SK-N-SH treated with all-trans-retinoic acid at 6 μM for 48 hours (cell line): ENCODE measurements at regions not wholly inside any gene's neighbourhood (a gene's known extent, or its start where the extent isn't known, plus 50 kb on each side); places are given as distances from the start of the nearest gene placed in this dataset.

Experiments used
- ATAC-seq: fragments of 200-7000 bp; cut with Tn5 transposase; 3 replicates; pipeline ENCODE4 v1.9.1; 2020; ENCODE audit warnings: mild to moderate bottlenecking, moderate library complexity
- ARNTL ChIP-seq: fragments of 450-650 bp; formaldehyde crosslinking; IDR thresholded peaks from 2 replicates; pipeline ENCODE4 v1.5.0; 2020; ENCODE audit warnings: low read depth, mild to moderate bottlenecking, moderate library complexity, borderline replicate concordance
- BACH2 ChIP-seq: fragments of 250-450 bp; sonication (Bioruptor Pico); IDR thresholded peaks from 2 replicates; pipeline ENCODE4 v1.9.0; 2021; ENCODE audit warnings: mild to moderate bottlenecking, borderline replicate concordance
- CREB5 ChIP-seq: fragments of 250-450 bp; sonication (Bioruptor Pico); IDR thresholded peaks from 2 replicates; pipeline ENCODE4 v1.5.1; 2020; ENCODE audit warnings: low read depth, mild to moderate bottlenecking, moderate library complexity
- CSRNP3 ChIP-seq: fragments of 250-450 bp; sonication (Bioruptor Pico); IDR thresholded peaks from 2 replicates; pipeline ENCODE4 v1.5.1; 2021; ENCODE audit warnings: mild to moderate bottlenecking, moderate library complexity
- ESRRG ChIP-seq: fragments of 250-450 bp; sonication (Bioruptor Pico); IDR thresholded peaks from 2 replicates; pipeline ENCODE4 v1.6.1; 2021; ENCODE audit warnings: mild to moderate bottlenecking
- GLIS3 ChIP-seq: fragments of 250-450 bp; sonication (Bioruptor Pico); IDR thresholded peaks from 2 replicates; pipeline ENCODE4 v1.5.0; 2020; ENCODE audit warnings: mild to moderate bottlenecking, moderate library complexity
- ISL1 ChIP-seq: fragments of 250-450 bp; sonication (Bioruptor Pico); IDR thresholded peaks from 2 replicates; pipeline ENCODE4 v2.1.2; 2022; ENCODE audit warnings: mild to moderate bottlenecking, moderate library complexity
- OSR1 ChIP-seq: fragments of 250-450 bp; sonication (Bioruptor Pico); IDR thresholded peaks from 2 replicates; pipeline ENCODE4 v1.8.0; 2022; ENCODE audit warnings: moderate library complexity, mild to moderate bottlenecking, inconsistent platforms
- PATZ1 ChIP-seq: fragments of 250-450 bp; sonication (Bioruptor Pico); IDR thresholded peaks from 2 replicates; pipeline ENCODE4 v1.8.0; 2020; ENCODE audit warnings: mild to moderate bottlenecking, moderate library complexity, borderline replicate concordance
- POU6F1 ChIP-seq: fragments of 250-450 bp; sonication (Bioruptor Pico); IDR thresholded peaks from 2 replicates; pipeline ENCODE4 v1.8.0; 2021; ENCODE audit warnings: low read depth, mild to moderate bottlenecking, moderate library complexity, borderline replicate concordance
- PPARA ChIP-seq: fragments of 250-450 bp; sonication (Bioruptor Pico); IDR thresholded peaks from 2 replicates; pipeline ENCODE4 v1.5.0; 2020; ENCODE audit warnings: mild to moderate bottlenecking, borderline replicate concordance
- RARB ChIP-seq: fragments of 250-450 bp; sonication (Bioruptor Pico); IDR thresholded peaks from 2 replicates; pipeline ENCODE4 v1.8.0; 2021; ENCODE audit warnings: mild to moderate bottlenecking, moderate library complexity
- SNAI2 ChIP-seq: fragments of 250-450 bp; sonication (Bioruptor Pico); IDR thresholded peaks from 2 replicates; pipeline ENCODE4 v1.5.0; 2020; ENCODE audit warnings: mild to moderate bottlenecking, moderate library complexity
- TCF4 ChIP-seq: fragments of 250-450 bp; sonication (Bioruptor Pico); IDR thresholded peaks from 2 replicates; pipeline ENCODE4 v1.8.0; 2021; ENCODE audit warnings: mild to moderate bottlenecking, moderate library complexity, borderline replicate concordance
- TOX ChIP-seq: fragments of 250-450 bp; sonication (Bioruptor Pico); IDR thresholded peaks from 2 replicates; pipeline ENCODE4 v1.8.0; 2021; ENCODE audit warnings: mild to moderate bottlenecking, moderate library complexity, borderline replicate concordance
- TSHZ2 ChIP-seq: fragments of 250-450 bp; sonication (Bioruptor Pico); IDR thresholded peaks from 2 replicates; pipeline ENCODE4 v1.5.0; 2020; ENCODE audit warnings: mild to moderate bottlenecking, moderate library complexity
- ZC3H10 ChIP-seq: fragments of 250-450 bp; sonication (Bioruptor Pico); IDR thresholded peaks from 2 replicates; pipeline ENCODE4 v1.5.1; 2021; ENCODE audit warnings: mild to moderate bottlenecking, moderate library complexity
- ZFP3 ChIP-seq: fragments of 250-450 bp; sonication (Bioruptor Pico); IDR thresholded peaks from 2 replicates; pipeline ENCODE4 v1.5.0; 2020; ENCODE audit warnings: mild to moderate bottlenecking, moderate library complexity
- ZFP30 ChIP-seq: fragments of 450-650 bp; formaldehyde crosslinking; IDR thresholded peaks from 2 replicates; pipeline ENCODE4 v1.5.0; 2022; ENCODE audit warnings: mild to moderate bottlenecking, moderate library complexity
- ZNF565 ChIP-seq: fragments of 450-650 bp; formaldehyde crosslinking; conservative IDR thresholded peaks from 2 replicates; pipeline ENCODE4 v1.5.0; 2020; ENCODE audit warnings: low read depth, mild to moderate bottlenecking, moderate library complexity
- ZNF70 ChIP-seq: fragments of 450-650 bp; formaldehyde crosslinking; IDR thresholded peaks from 2 replicates; pipeline ENCODE4 v1.5.0; 2020; ENCODE audit warnings: mild to moderate bottlenecking, moderate library complexity
- ZNF8 ChIP-seq: fragments of 450-650 bp; formaldehyde crosslinking; IDR thresholded peaks from 2 replicates; pipeline ENCODE4 v1.5.0; 2020; ENCODE audit warnings: mild to moderate bottlenecking, moderate library complexity

GRCh38 chr1:56045477-56045876 is 533.9 kb downstream of the PLPP3 start (continued):
- TF ChIP-seq BACH2 (no peak), OSR1 (CRISPR knock-in tag) (no peak)

- TF ChIP-seq ZC3H10, result no peak
- no peak for TF ChIP-seq TCF4 (CRISPR knock-in tag)
- TF ChIP-seq GLIS3 (CRISPR knock-in tag), result no peak
- TF ChIP-seq ARNTL (CRISPR knock-in tag), result no peak
- TF ChIP-seq ZFP3 (CRISPR knock-in tag), result no peak
- no peak for TF ChIP-seq SNAI2 (CRISPR knock-in tag)
- no peak for TF ChIP-seq CREB5 (CRISPR knock-in tag)
- TF ChIP-seq ZNF565 (CRISPR knock-in tag), result no peak
- ATAC-seq, result no peak
Measured at GRCh38 chr1:56045062-56045461, 534.3 kb downstream of the PLPP3 start.

GRCh38 chr1:56036479-56036878 is 542.9 kb downstream of the PLPP3 start:
- no peak for TF ChIP-seq POU6F1
- TF ChIP-seq RARB (CRISPR knock-in tag), result no peak
- no peak for TF ChIP-seq TOX (CRISPR knock-in tag)
- no peak for TF ChIP-seq SNAI2 (CRISPR knock-in tag)
- no peak for TF ChIP-seq OSR1 (CRISPR knock-in tag)
- no peak for TF ChIP-seq ZNF70 (CRISPR knock-in tag)
- TF ChIP-seq GLIS3 (CRISPR knock-in tag), result no peak
- TF ChIP-seq TCF4 (CRISPR knock-in tag), result no peak
- TF ChIP-seq PPARA, result no peak
- no peak for ATAC-seq

GRCh38 chr1:56034847-56035481 is 544.4 kb downstream of the PLPP3 start:
- ATAC-seq, result no peak
- TF ChIP-seq PPARA, result no peak
- no peak for TF ChIP-seq ZC3H10
- no peak for TF ChIP-seq POU6F1
- TF ChIP-seq ZNF8 (CRISPR knock-in tag), result no peak

- ATAC-seq, result 0 out of 3 replicates have a peak, but pooled peaks have one; percentile 39
- no peak for TF ChIP-seq TSHZ2
- TF ChIP-seq OSR1 (CRISPR knock-in tag), result no peak
- no peak for TF ChIP-seq ZC3H10
- TF ChIP-seq GLIS3 (CRISPR knock-in tag), result no peak
- TF ChIP-seq RARB (CRISPR knock-in tag), result no peak
- TF ChIP-seq ESRRG, result no peak
- TF ChIP-seq PPARA, result no peak
- no peak for TF ChIP-seq ISL1
- no peak for TF ChIP-seq TCF4 (CRISPR knock-in tag)
- no peak for TF ChIP-seq ZFP30
- TF ChIP-seq CSRNP3 (CRISPR knock-in tag), result no peak
- no peak for TF ChIP-seq ZNF565 (CRISPR knock-in tag)
- TF ChIP-seq ZNF8 (CRISPR knock-in tag), result no peak
- no peak for TF ChIP-seq CREB5 (CRISPR knock-in tag)
- TF ChIP-seq ZNF70 (CRISPR knock-in tag), result no peak
- no peak for TF ChIP-seq PATZ1 (CRISPR knock-in tag)
Measured at GRCh38 chr1:56034222-56034621, 545.1 kb downstream of the PLPP3 start.
